Cardiac septum (tissue), 1 donor: ENCODE measurements at regions not wholly inside any gene's neighbourhood (a gene's known extent, or its start where the extent isn't known, plus 50 kb on each side); places are given as distances from the start of the nearest gene placed in this dataset.

ENCODE experiments used
- DNase-seq: peaks from one replicate; pipeline ENCODE4 v3.0.0-alpha.2; 2020; ENCODE audit warnings: low spot score
- intact Hi-C: fragments of 100-400 bp; cut with DNase I; formaldehyde crosslinking; loops from one replicate; pipeline ENCODE4 v1.14.0; 2022
- donor health status: DM: no; HTN: no; CAD: no.

DNA sequence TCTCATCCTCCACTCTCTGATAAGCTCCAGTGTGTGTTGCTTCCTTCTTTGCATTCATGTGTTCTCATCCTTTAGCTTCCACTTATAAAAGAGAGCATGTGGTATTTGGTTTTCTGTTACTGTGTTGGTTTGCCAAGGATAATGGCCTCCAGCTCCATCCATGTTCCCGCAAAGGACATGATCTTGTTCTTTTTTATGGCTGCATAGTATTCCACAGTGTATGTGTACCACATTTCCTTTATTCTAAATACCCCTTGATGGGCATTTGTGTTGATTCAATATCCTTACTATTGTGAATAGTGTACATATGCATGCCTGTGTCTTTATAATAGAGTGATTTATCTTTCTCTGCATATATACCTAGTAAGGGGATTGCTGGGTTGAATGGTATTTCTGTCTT, 155.1 kb downstream of the DCK start:
- intact Hi-C loops = no loop called here
- DNase-seq = no peak

DNA sequence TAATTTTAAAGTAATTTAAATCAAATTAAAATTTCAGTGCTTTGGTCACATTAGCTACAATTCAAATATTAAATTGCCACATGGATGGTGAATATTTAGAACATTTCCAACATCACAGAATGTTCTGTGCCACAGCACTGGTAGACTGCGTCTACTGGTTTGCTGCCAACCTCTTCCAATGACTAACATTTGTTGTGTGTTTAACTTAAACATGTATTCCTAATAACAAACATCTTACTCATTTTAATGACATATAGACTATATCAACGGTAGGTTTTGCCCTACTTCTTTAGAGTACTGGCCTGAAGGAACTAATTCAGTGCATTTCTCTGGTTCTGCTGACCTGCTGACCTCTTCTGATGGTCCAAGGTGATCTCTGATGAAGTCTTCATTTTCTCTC, 157.6 kb downstream of the DCK start:
- no peak for DNase-seq
- intact Hi-C loops = no loop called here

DNA sequence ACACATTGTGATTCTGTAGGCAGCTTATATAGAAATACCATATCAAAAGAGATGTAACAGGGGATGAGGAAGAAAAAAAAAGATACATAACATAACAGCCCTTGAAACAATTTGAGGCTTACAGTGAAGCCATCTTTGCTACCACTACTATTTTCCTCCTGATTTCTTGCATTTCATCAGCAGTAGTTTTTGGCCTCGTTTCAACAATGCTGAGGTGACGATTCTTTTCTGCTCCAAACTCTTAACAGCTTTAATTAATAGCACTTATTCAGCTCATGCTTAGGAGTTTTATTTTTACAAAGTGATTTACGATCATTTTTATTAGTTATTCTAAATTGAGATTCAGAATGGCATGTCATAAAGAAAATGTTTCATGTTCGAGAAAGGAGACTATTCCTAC, 163.2 kb downstream of the DCK start:
- no peak for DNase-seq
- intact Hi-C loops = no loop called here

DNA sequence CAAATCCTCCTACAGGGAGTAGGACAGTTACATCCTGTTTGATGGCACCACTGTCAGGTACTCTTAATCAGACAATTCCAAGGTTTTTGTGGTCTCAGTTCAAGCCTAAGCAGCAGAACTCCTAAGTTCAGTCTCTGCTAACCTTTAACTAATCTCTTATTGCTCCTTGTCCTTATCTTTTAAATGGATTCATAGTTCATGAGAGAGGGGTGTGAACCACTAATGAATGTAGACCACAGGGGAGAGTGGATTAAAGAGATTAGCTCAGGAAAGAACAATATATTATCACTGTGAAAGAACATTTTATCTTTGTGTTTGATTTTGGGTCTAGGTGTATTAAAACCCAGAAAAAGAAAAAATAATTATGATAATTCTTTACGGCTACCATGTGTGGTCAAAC, 168.9 kb downstream of the DCK start:
- DNase-seq = no peak

DNA sequence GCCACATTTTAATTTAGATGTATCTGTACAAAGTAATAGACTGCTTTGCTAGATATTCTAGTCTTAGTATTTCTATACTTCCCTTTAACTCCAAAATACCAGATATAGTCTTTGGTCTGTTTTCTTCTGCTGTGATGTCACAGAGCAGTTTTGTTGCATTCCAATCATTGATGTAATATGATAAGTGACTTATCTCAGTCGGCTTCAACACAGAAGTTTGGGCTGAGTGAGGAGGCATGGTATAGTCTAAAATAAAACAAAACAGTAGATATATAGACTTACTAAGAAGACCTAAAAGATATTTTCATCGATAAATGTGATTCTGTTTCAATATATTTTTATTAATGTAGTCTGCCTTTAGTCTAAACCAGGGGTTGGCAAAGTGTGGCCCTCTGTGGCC, 169.9 kb downstream of the DCK start:
- DNase-seq = no peak
- intact Hi-C loops = no loop called here

More for the DNA sequence above, 168.9 kb downstream of the DCK start:
- intact Hi-C loops = no loop called here

DNA sequence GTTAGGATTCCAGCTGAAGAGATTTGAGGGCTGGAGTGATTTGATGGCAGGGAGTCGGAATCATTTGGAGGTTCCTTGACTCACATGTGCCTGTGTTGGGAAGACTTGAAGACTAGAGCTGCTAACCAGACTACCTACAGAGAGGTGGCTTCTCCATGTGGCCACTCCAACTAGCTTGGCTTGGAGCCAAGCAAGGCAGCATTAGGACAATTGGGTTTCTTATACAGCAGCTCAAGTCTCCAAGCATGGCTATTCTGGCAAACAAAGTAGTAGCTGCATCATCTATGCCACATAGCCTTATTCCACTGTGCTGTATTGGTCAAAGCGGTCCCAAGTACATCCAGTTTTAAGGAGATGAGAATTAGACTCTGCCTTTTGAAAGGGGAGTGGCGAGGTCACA, 171.7 kb upstream of the SLC4A4 start:
- DNase-seq = no peak
- intact Hi-C loops = no loop called here

DNA sequence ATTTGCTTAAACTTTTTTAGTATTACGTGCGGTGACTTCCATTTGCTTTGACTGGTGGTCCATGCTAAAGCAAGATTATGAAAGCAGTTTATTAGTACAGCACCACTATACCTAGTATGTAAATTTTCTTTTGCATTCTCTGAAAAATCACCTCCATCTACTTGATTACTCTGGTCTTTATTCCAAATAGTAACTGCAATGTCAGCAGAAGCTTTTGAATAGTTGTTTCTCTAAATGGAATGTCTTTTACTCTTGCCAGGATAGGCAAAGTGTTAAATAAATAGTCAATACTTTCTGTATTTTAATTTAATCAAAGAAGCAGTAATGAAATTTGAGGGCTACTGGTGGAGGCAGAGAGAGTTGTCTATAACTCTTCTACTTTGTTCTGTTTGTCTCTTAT, 167.2 kb upstream of the SLC4A4 start:
- no peak for DNase-seq
- intact Hi-C loops = no loop called here

DNA sequence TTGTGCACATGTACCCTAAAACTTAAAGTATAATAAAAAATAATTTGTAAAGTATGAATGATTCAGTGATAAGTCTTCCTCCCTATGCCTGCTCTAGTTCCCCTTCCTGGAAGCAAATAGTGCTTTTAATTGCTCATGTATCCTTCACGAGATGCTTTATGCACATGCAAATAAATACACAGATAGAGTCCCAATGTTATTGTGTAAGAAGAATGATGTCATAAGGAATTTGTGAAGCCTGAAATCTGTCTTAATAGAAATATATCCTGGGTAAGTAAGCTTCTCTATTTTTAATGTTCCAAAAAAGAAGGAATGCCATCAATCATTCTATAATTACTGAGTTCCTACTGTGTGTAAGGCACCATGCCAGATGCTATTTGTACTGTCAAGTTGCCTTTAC, 157.5 kb upstream of the SLC4A4 start:
- no peak for DNase-seq
- intact Hi-C loops = loop anchor here (5.0 kb wide), 1 partner anchor 531 kb away; no protein-coding TSS in a partner anchor

DNA sequence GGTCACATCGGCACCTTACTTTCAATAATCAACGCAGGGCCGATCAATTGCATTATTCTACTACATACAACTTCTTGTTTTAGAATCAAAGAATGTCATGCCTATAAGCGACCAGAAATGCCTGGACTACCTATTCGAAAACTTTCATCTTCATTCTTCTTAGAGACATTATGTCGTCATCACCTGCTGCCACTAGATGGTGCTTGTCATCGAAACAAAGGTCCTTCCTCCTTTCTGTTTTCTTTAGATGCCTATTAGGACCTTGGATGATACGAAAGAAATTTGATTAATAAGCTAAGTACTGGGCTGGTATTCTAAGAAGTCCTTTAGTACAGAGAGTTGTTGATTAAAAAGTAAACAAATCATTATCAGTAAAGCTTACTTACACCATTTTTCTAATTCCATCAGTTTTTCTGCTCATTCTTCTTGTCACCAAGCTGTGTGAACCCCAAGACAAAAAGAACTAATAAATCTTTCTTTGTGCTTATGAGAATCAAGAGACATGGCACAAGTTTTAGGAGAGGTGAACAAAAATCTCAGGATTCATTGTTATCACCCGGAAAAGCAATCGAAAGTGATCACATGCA, 154.5 kb upstream of the SLC4A4 start:
- DNase-seq = no peak
- intact Hi-C loops = loop anchor here (2.0 to 5.0 kb wide), 2 partner anchors 367 to 528 kb away; no protein-coding TSS in a partner anchor

DNA sequence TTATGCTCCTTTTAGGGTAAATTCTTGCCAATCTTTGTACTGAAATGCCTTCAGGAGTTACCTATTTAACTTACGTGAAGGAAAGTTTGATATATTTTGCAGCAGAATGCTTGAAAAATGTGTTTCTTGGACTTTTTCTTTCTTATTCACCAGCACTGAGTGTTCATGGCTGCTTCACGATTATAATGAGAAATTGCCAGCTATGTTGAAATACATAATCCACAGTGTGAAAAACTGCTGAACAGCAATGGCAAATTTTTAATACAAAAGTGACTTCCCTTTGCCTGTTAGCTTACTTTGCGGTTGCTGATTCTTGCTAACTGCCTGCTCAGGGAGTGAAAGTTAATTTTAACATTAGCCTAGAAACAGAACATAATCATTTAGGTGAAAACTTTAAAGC, 153.8 kb upstream of the SLC4A4 start:
- intact Hi-C loops = loop anchor here (2.0 to 5.0 kb wide), 2 partner anchors 67 to 366 kb away; no protein-coding TSS in a partner anchor
- DNase-seq = no peak

DNA sequence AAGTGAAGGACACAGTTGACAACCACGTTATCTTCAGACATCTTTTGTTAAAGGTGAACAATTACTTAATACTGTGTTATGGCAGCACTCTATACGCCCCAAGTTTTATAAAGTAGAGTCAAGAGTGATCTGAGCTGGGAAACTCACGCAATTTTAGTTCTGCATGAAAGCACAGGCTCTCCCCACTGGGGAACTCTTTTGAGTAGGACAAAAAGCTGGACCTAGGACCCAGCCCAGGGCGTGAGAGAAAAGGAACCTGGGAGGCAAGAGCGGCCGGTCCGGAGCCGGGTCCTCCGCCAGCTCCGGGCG, 152.6 kb upstream of the SLC4A4 start:
- no peak for DNase-seq
- intact Hi-C loops = loop anchor here (2.0 to 5.0 kb wide), 2 partner anchors 45 to 66 kb away; no protein-coding TSS in a partner anchor

DNA sequence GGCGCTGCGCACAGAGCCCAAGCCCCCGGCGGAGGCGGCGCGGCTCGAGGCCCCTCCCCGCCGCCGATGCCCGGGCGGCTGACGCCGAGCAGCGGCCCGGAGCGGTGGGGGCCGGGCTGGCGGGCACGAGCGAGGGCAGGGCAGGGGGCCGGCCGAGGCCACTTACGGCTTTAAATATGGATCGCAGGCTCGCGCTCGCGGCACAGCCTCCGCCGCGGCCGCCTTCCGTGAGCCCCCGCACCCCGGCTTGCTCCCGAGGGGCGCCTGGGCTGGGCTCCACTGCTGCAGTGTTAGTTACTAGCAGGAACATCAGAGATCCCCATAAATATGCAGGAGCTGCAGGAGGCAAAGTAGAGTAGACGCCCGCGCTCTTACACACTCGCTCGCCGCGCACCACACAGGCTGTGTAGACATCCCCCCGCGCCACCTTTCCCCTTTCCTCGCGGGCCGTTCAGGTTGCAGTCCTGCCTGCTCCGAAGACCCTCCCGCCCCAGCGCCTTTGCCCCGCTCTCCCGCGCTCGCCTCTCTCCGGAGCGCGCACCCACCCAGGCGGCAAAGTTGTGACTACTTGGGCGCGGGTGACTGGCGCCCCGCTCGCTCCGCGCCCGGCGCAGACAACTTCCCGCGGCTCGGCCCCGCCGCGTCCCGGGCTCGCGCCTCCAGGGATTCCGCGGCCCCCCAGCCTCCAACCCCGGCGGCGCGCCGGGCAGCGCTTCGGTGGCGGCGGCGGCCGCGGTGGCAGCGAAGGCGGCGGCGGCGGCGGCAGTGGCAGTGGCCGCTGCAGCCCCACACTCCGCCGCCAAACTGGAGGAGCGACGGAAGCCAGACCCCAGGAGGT, 152.0 kb upstream of the SLC4A4 start:
- intact Hi-C loops = loop anchor here (2.0 to 5.0 kb wide), 2 partner anchors 44 to 66 kb away; no protein-coding TSS in a partner anchor
- peak; percentile 77 for DNase-seq

DNA sequence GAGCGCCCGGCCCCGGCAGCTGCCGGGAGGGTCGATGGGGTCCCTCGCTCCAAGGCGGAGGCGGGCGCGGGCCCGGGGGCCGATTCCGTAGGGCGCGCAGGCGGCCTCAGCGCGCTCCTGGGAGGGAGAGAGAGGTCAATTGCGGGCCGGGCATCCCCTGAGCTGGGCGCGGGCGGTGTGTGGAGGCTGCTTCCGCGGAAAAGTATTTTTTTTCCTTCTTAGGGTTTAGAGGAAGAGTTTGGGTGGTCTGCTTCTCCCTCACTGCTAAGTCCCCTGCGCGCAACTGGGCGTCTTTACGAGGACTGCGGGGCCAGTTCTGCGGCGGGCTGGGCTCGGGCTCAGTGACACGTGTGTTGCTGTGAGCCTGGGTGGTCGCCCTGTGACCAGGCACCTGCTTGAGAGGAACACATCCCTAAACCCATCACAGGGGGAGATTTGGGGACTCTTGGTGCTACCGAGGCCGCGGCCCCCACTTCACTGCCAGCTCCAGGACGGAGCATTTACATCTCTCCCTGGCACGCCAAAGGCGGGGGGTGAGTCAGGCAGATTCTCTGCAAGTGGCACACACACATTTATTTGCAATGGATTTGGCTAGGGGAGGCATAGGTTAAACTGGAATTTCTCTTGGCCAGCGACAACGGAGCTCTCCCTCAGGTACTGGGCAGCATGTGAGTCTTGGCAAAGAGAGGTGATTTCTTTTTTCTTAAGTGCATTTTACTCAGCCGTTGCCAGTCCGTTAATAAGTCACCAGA, 151.2 kb upstream of the SLC4A4 start:
- intact Hi-C loops = loop anchor here (2.0 to 5.0 kb wide), 2 partner anchors 43 to 65 kb away; no protein-coding TSS in a partner anchor

DNA sequence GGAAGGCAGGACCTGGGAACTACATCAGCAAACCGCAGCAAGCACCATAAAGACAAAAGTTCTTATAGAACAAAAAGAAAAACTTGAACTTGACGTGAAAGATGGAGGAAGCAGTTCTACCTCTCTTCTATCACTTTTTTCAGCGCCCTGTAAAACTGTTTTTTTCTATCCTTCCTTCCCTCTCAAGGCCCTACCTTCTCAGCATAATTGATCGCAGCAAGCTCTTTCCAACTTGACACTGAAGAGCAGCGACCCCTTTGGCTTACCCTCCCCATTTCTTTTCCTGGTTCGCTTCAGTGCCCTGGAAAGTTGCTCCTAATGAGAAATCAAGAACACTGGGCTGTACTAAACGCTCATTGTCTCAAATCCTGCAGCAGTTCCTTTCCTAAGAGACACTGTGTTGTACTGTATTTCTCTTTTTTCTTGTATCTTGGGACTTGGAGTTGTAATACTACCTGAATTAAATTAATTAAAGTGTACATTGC, 150.6 kb upstream of the SLC4A4 start:
- intact Hi-C loops = loop anchor here (5.0 kb wide), 1 partner anchor 64 kb away; no protein-coding TSS in a partner anchor
- DNase-seq = no peak

More for the DNA sequence above, 151.2 kb upstream of the SLC4A4 start:
- DNase-seq = no peak

DNA sequence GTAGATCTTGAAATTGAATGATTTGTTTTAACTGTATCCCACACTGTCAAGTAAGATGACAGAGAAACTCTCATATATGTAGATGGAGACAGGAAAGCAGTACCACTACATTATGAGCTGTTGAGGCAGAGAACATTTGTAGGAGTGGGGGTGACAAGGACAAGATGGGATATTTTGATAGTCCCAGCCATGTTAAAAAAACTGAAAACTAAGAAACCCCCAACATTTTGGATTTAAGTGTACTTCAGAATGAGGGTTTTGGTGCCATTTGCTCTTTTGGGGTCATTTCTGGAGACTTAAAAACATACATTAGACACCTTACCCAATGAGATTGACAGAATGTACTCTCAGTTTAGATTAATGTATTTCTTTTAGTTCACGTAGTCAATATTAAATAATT, 149.9 kb upstream of the SLC4A4 start:
- DNase-seq = no peak
- intact Hi-C loops = loop anchor here (5.0 kb wide), 1 partner anchor 63 kb away; no protein-coding TSS in a partner anchor

DNA sequence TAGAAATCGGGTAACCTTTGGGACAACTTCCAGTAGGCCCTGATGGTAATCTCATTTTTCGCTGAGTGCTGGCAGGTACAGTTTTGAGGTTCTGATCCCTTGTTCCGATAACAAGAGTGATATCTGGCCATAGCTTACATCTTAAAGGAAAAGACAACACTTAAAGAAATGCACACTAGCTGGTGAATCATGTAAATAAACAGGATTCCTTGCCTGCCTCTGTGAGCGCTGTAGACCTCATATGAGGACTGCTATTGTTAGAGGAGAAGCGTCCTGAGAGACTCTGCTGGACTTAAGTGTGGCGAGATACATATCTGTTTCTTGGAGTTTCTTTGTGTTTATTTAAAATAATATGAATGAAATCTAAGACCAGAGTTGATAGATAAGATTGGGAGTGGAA, 149.3 kb upstream of the SLC4A4 start:
- intact Hi-C loops = loop anchor here (5.0 kb wide), 1 partner anchor 63 kb away; no protein-coding TSS in a partner anchor
- DNase-seq = no peak

DNA sequence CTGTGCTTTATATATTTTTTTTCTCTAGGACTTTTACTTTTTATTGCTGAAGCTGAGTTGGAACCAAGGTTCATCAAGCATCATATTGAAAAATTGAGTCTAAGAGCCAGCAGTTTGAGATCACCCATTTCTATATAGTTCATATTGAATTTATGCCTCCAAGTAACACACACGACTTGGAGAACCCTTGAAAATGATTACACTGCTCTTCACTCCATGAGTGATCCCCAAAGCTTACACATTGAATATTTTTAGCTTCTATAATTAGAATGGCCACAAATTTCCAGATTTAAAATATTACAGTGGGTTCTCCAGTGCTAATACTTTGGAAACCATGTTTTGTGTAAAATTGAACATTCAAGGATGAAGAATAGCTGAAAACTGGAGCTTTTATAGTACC, 144.4 kb upstream of the SLC4A4 start:
- no peak for DNase-seq
- intact Hi-C loops = no loop called here

DNA sequence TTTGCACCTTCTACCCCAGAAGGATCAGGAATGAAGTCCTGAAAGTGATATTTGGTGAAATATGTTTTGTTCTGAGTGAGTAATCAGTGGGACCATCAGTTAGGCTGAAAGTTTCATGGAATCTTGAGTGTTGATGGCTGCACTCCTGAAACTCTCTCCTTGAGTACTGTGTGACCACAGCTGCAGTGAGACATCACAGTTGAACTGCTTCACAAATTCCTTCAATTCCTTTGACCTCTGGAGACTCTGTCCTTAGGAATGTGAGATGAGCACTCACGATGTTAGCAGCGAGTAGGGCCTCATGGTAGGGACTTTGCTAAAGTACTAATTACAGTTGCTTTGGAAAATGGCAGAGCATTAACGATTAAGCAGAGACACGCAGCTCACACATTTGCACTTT, 142.9 kb upstream of the SLC4A4 start:
- DNase-seq = no peak
- intact Hi-C loops = no loop called here

DNA sequence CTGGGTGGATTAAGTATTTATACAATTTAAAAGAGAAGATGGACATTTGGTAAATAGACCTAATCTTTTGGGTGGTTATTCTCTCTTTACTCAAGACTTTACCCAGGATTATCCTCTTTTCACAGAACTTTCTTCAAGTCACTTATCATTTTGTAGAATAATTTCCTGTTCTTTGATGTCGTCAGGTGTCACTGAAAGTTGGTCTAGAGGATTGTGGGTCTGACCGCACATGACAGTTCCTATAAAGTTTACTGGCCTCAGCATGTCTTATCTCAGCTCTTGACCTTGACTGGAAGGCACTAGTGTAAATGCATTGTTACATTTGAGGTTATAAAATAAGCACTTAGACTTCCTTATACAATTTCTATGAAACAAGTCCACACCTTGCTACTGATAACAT, 139.9 kb upstream of the SLC4A4 start:
- intact Hi-C loops = no loop called here

DNA sequence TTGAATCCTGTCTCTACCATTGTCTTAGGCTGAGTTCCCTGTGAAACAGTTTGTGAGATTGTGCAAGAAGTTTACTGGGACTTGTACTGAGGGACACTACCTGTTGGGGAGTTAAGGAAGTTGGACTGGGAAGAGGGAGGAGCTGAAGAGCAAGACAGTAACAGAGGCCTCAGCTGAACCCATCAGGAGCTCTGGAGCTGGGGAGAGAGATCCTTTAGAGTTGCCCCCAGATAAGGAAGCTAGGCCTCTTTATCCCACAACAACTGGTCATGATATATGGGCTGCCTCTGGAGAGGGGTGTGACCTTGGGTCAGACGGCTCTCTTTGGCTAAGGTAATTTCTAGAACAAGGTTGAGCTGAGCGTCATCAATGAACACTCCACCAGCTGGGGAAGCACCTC, 137.8 kb upstream of the SLC4A4 start:
- no peak for DNase-seq
- intact Hi-C loops = no loop called here

More for the DNA sequence above, 139.9 kb upstream of the SLC4A4 start:
- DNase-seq = no peak
